H9 (cell line): ENCODE measurements at regions not wholly inside any gene's neighbourhood (a gene's known extent, or its start where the extent isn't known, plus 50 kb on each side); places are given as distances from the start of the nearest gene placed in this dataset.

ENCODE experiments used
- DNase-seq: peaks from one replicate; pipeline ENCODE4 v3.0.0-alpha.2; 2017
- H2AFZ ChIP-seq: one replicate; pipeline ENCODE4 v1.6.1; 2013; ENCODE audit warnings: mild to moderate bottlenecking, low read length, control low read depth, moderate library complexity
- H2AK5ac ChIP-seq: 2 replicates; pipeline ENCODE4 v1.6.1; 2013; ENCODE audit warnings: low read length, control low read depth, mixed read lengths; ENCODE audit not compliant: insufficient read length
- H2BK120ac ChIP-seq: one replicate; pipeline ENCODE4 v1.6.1; 2013; ENCODE audit warnings: low read depth, mild to moderate bottlenecking, low read length, control low read depth, inconsistent platforms; ENCODE audit not compliant: poor library complexity, severe bottlenecking
- H2BK12ac ChIP-seq: 2 replicates; pipeline ENCODE4 v1.6.1; 2013; ENCODE audit warnings: low read length, control low read depth, mixed read lengths, low read depth; ENCODE audit not compliant: insufficient read length
- H2BK15ac ChIP-seq: 2 replicates; pipeline ENCODE4 v1.6.1; 2013; ENCODE audit warnings: low read depth, low read length, control low read depth
- H2BK20ac ChIP-seq: one replicate; pipeline ENCODE4 v1.6.1; 2013; ENCODE audit warnings: low read depth, mild to moderate bottlenecking, low read length, control low read depth, inconsistent platforms; ENCODE audit not compliant: poor library complexity, severe bottlenecking
- H2BK5ac ChIP-seq: 2 replicates; pipeline ENCODE4 v1.6.1; 2013; ENCODE audit warnings: low read length, control low read depth, mixed read lengths; ENCODE audit not compliant: insufficient read length
- H3K14ac ChIP-seq: 2 replicates; pipeline ENCODE4 v1.6.1; 2013; ENCODE audit warnings: low read length, control low read depth; ENCODE audit not compliant: insufficient read depth
- H3K18ac ChIP-seq: 2 replicates; pipeline ENCODE4 v1.6.1; 2013; ENCODE audit warnings: low read depth, mild to moderate bottlenecking, mixed read lengths, low read length, control low read depth; ENCODE audit not compliant: insufficient read length
- H3K23ac ChIP-seq: 2 replicates; pipeline ENCODE4 v1.6.1; 2013; ENCODE audit warnings: low read length, control low read depth, mixed read lengths, low read depth; ENCODE audit not compliant: insufficient read length
- H3K23me2 ChIP-seq: 2 replicates; pipeline ENCODE4 v1.6.1; 2013; ENCODE audit warnings: low read depth, mild to moderate bottlenecking, mixed read lengths, low read length, control low read depth; ENCODE audit not compliant: insufficient read length, poor library complexity, severe bottlenecking
- H3K27ac ChIP-seq: 2 replicates; pipeline ENCODE4 v1.5.1; 2013; ENCODE audit warnings: low read length, control low read depth, mixed read lengths, low read depth; ENCODE audit not compliant: insufficient read length
- H3K27me3 ChIP-seq: 2 replicates; pipeline ENCODE4 v1.6.1; 2013; ENCODE audit warnings: low read length, control low read depth, inconsistent platforms; ENCODE audit not compliant: insufficient read depth
- H3K4ac ChIP-seq: 2 replicates; pipeline ENCODE4 v1.6.1; 2013; ENCODE audit warnings: low read depth, mild to moderate bottlenecking, control low read depth, inconsistent platforms, low read length, moderate library complexity
- H3K4me1 ChIP-seq: 2 replicates; pipeline ENCODE4 v1.6.1; 2013; ENCODE audit warnings: low read length, control low read depth, inconsistent platforms; ENCODE audit not compliant: insufficient read depth
- H3K4me2 ChIP-seq: 2 replicates; pipeline ENCODE4 v1.6.1; 2013; ENCODE audit warnings: low read length, control low read depth, mixed read lengths; ENCODE audit not compliant: insufficient read length, insufficient read depth
- H3K56ac ChIP-seq: 2 replicates; pipeline ENCODE4 v1.6.1; 2013; ENCODE audit warnings: low read depth, mild to moderate bottlenecking, mixed read lengths, low read length, control low read depth; ENCODE audit not compliant: insufficient read length
- H3K79me1 ChIP-seq: 2 replicates; pipeline ENCODE4 v1.6.1; 2013; ENCODE audit warnings: low read depth, mild to moderate bottlenecking, moderate library complexity, low read length, control low read depth, inconsistent platforms; ENCODE audit not compliant: insufficient read depth, poor library complexity, severe bottlenecking
- H3K79me2 ChIP-seq: 2 replicates; pipeline ENCODE4 v1.6.1; 2013; ENCODE audit warnings: low read length, control low read depth, inconsistent platforms; ENCODE audit not compliant: insufficient read depth
- H3K9ac ChIP-seq: 2 replicates; pipeline ENCODE4 v1.6.1; 2013; ENCODE audit warnings: low read length, control low read depth, mixed read lengths; ENCODE audit not compliant: insufficient read length; ENCODE audit errors: extremely low read depth
- H3K9me3 ChIP-seq: one replicate; pipeline ENCODE4 v1.6.1; 2013; ENCODE audit warnings: low read depth, low read length, inconsistent platforms; ENCODE audit not compliant: control insufficient read depth
- H3T11ph ChIP-seq: one replicate; pipeline ENCODE4 v1.6.1; 2013; ENCODE audit warnings: mild to moderate bottlenecking, low read length, control low read depth, inconsistent platforms
- H4K20me1 ChIP-seq: one replicate; pipeline ENCODE4 v1.6.1; 2013; ENCODE audit not compliant: control insufficient read depth, insufficient read length, insufficient read depth
- H4K5ac ChIP-seq: 2 replicates; pipeline ENCODE4 v1.6.1; 2013; ENCODE audit warnings: low read depth, mild to moderate bottlenecking, mixed read lengths, low read length, control low read depth; ENCODE audit not compliant: insufficient read length
- H4K8ac ChIP-seq: replicated peaks from 2 replicates; pipeline ENCODE4 v1.6.1; 2013; ENCODE audit warnings: low read length, control low read depth, mixed read lengths, low read depth; ENCODE audit not compliant: insufficient read length
- H4K91ac ChIP-seq: 2 replicates; pipeline ENCODE4 v1.6.1; 2013; ENCODE audit warnings: low read depth, mild to moderate bottlenecking, moderate library complexity, mixed read lengths, low read length, control low read depth; ENCODE audit not compliant: insufficient read length
- H3K27ac Mint-ChIP-seq, 3 experiments: 2 replicates in 2 of 3; 3 replicates in 1 of 3; pipeline ENCODE4 v1.8.0; 2020 to 2021; ENCODE audit warnings: mixed read lengths in 3 of 3, mild to moderate bottlenecking in 1 of 3, moderate library complexity in 1 of 3
- H3K27me3 Mint-ChIP-seq: 2 replicates; pipeline ENCODE4 v1.8.0; 2021; ENCODE audit warnings: low read depth, mild to moderate bottlenecking, moderate library complexity, mixed read lengths
- H3K36me3 Mint-ChIP-seq, 3 experiments: 2 replicates in 2 of 3; 3 replicates in 1 of 3; pipeline ENCODE4 v1.8.0; 2020 to 2021; ENCODE audit warnings: low read depth in 3 of 3, mixed read lengths in 3 of 3; ENCODE audit not compliant: insufficient read depth in 1 of 3
- H3K4me1 Mint-ChIP-seq, 2 experiments: 2 replicates each; pipeline ENCODE4 v1.8.0; 2020; ENCODE audit warnings: mixed read lengths in 2 of 2
- H3K4me3 Mint-ChIP-seq, 2 experiments: 2 replicates in 1 of 2; 3 replicates in 1 of 2; pipeline ENCODE4 v1.8.0; 2020 to 2021; ENCODE audit warnings: mild to moderate bottlenecking in 2 of 2, mixed read lengths in 2 of 2, moderate library complexity in 1 of 2
- H3K9me3 Mint-ChIP-seq, 2 experiments: 2 replicates in 1 of 2; 3 replicates in 1 of 2; pipeline ENCODE4 v1.8.0; 2020; ENCODE audit warnings: mild to moderate bottlenecking in 2 of 2, mixed read lengths in 2 of 2, moderate library complexity in 1 of 2
- WGBS: extraction: QIAGEN DNeasy Blood & Tissue Kit; methylation state at CpG from one replicate; pipeline ENCODE4 v1.1.7; 2013; ENCODE audit warnings: missing lambda C conversion rate, low lambda C conversion rate, mixed read lengths; ENCODE audit not compliant: insufficient read length; ENCODE audit errors: extremely low coverage; 5-methylcytosine and 5-hydroxymethylcytosine counted together
- TF ChIP-seq, protein P1 (sequence below): fragments of 200-600 bp; sonication (generic); conservative IDR thresholded peaks from 3 replicates; pipeline ENCODE4 v1.8.0; 2021; ENCODE audit warnings: antibody characterized with exemption, mild to moderate bottlenecking

DNA sequence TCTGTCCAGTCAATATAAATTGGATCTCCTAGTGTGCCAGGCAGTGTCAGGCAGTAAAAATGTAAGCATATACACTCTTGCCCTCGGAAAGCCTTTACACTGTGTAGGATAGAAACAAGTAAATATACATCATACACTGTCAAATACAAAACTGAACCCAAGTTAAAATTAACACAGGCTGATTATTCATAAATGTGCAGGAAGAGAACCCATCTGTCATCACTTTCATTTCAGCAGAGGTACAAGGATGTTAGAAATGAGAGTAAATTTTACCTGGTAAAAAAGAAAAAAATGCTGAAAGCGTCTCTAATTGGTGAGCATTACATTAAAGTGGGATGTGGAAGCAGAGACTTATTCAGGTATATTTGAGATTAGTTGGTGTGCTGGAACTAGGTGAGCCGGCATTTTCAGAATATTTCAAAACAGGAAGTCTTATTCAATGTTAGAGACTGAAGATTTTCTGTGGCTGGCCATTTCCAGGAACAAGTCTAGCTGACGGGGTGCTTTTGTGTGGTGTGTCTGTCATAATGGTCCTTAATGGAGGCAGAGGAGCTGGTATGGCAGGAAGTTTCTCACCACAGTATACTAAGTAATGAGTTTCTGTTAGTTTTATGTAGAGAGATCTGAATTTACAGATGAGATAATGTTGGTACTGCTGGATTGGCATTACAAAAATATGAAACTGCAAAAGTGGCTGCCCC, 192.6 kb downstream of the CASP12 start:
- H4K91ac ChIP-seq: no peak overlapping the region
- no peak overlapping the region for H3K56ac ChIP-seq
- H4K8ac ChIP-seq: no peak overlapping the region
- H3K4ac ChIP-seq: no peak overlapping the region
- no peak overlapping the region for H2AFZ ChIP-seq
- H2BK5ac ChIP-seq: no peak overlapping the region
- no peaks in the 10 kb centered on the region for H3K79me1 ChIP-seq
- TF ChIP-seq, protein P1, sequence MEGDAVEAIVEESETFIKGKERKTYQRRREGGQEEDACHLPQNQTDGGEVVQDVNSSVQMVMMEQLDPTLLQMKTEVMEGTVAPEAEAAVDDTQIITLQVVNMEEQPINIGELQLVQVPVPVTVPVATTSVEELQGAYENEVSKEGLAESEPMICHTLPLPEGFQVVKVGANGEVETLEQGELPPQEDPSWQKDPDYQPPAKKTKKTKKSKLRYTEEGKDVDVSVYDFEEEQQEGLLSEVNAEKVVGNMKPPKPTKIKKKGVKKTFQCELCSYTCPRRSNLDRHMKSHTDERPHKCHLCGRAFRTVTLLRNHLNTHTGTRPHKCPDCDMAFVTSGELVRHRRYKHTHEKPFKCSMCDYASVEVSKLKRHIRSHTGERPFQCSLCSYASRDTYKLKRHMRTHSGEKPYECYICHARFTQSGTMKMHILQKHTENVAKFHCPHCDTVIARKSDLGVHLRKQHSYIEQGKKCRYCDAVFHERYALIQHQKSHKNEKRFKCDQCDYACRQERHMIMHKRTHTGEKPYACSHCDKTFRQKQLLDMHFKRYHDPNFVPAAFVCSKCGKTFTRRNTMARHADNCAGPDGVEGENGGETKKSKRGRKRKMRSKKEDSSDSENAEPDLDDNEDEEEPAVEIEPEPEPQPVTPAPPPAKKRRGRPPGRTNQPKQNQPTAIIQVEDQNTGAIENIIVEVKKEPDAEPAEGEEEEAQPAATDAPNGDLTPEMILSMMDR: no peak
- H3K9me3 ChIP-seq: no peaks in the 10 kb centered on the region
- no peak overlapping the region for H3K23ac ChIP-seq
- no peak overlapping the region for H2BK15ac ChIP-seq
- H3K14ac ChIP-seq: no peak overlapping the region
- H3K18ac ChIP-seq: no peak overlapping the region
- H3K4me1 ChIP-seq: peaks cover 2% of the 10 kb centered on the region; the same call in 1 of the 2 replicates
- H3K27me3 ChIP-seq: no peaks in the 10 kb centered on the region
- H2BK12ac ChIP-seq: no peak overlapping the region
- no peak overlapping the region for H2AK5ac ChIP-seq
- no peak overlapping the region for H3K9ac ChIP-seq
- Mint-ChIP-seq H3K9me3 (no peaks in the 10 kb centered on the region), H3K27ac (0 out of 7 replicates have a peak overlapping the region, but pooled peaks of 1 of the 3 experiments have one; percentile 1), H3K4me1 (peaks cover 15 to 20% of the 10 kb centered on the region in 2 experiments), H3K36me3 (peaks cover 0 to 3% (median 2%) of the 10 kb centered on the region in 3 experiments; a peak in 3 of 7 replicates), H3K4me3 (no peak overlapping the region), H3K27me3 (no peaks in the 10 kb centered on the region)
- no peaks in the 10 kb centered on the region for H3K79me2 ChIP-seq
- no peak overlapping the region for H3T11ph ChIP-seq
- H2BK20ac ChIP-seq: no peak overlapping the region
- H3K27ac ChIP-seq: no peak overlapping the region
- no peak for DNase-seq
- no CpG with 5 or more reads among the region's 4 CpGs for WGBS
- H3K4me2 ChIP-seq: no peak overlapping the region
- H3K23me2 ChIP-seq: no peaks in the 10 kb centered on the region
- H4K20me1 ChIP-seq: no peaks in the 10 kb centered on the region
- H4K5ac ChIP-seq: no peak overlapping the region
- no peak overlapping the region for H2BK120ac ChIP-seq
